Kidney (tissue), 13 donors: ENCODE measurements at regions not wholly inside any gene's neighbourhood (a gene's known extent, or its start where the extent isn't known, plus 50 kb on each side); places are given as distances from the start of the nearest gene placed in this dataset.

Source experiments
- DNase-seq, 5 donors: peaks; one replicate each; pipeline ENCODE4 v3.0.0-alpha.2; 2013 to 2020
- FAIRE-seq: peaks from 2 replicates; lab custom pipeline; 2012; peaks lifted over from hg19 to GRCh38; lab: Jason Lieb, UNC
- H3K27ac ChIP-seq, 2 donors: one replicate each; pipeline ENCODE4 v1.7.0; 2013; ENCODE audit warnings: low read depth in 2 of 2, low read length in 2 of 2, inconsistent platforms in 1 of 2
- H3K27me3 ChIP-seq: one replicate; pipeline ENCODE4 v1.7.1; 2013; ENCODE audit warnings: low read length, inconsistent platforms; ENCODE audit not compliant: control insufficient read depth, insufficient read depth
- H3K36me3 ChIP-seq, 3 donors: one replicate each; pipeline versions ENCODE4 v1.7.0 to v1.7.1; 2013; ENCODE audit warnings: low read length in 3 of 3, control low read depth in 1 of 3, inconsistent platforms in 1 of 3; ENCODE audit not compliant: insufficient read depth in 3 of 3, control insufficient read depth in 2 of 3
- H3K4me1 ChIP-seq, 3 donors: one replicate each; pipeline versions ENCODE4 v1.7.0 to v1.7.1; 2013; ENCODE audit warnings: low read length in 3 of 3, inconsistent platforms in 1 of 3, low read depth in 1 of 3; ENCODE audit not compliant: control insufficient read depth in 2 of 3, insufficient read depth in 2 of 3
- H3K4me3 ChIP-seq, 3 donors: one replicate each; pipeline versions ENCODE4 v1.7.0 to v1.8.1; 2013; ENCODE audit warnings: low read length in 3 of 3, control low read depth in 1 of 3, inconsistent platforms in 1 of 3
- H3K9ac ChIP-seq, 3 donors: one replicate each; pipeline versions ENCODE4 v1.7.0 to v1.7.1; 2013; ENCODE audit warnings: low read length in 3 of 3, control low read depth in 1 of 3, inconsistent platforms in 1 of 3
- H3K9me3 ChIP-seq, 3 donors: one replicate each; pipeline versions ENCODE4 v1.7.0 to v1.7.1; 2013; ENCODE audit warnings: low read length in 3 of 3, control low read depth in 1 of 3, inconsistent platforms in 1 of 3; ENCODE audit not compliant: control insufficient read depth in 2 of 3, insufficient read depth in 1 of 3
- CTCF ChIP-seq: IDR thresholded peaks from 3 replicates; pipeline ENCODE4 v1.5.1; 2012; ENCODE audit warnings: mild to moderate bottlenecking, moderate library complexity, borderline replicate concordance; ENCODE audit not compliant: insufficient read depth; ENCODE audit errors: extremely low read depth
- intact Hi-C: fragments of 100-400 bp; cut with DNase I; formaldehyde crosslinking; loops from one replicate; pipeline ENCODE4 v1.11.1; 2022
- donor health status: control.
- donor health status: control.
- donor health status: control.
- donor health status: control.
- donor health status: control.
- donor health status: DM: yes; HTN: yes; CAD: no.
- donor health status: Normal renal cell carcinoma (clear cell type).

GRCh38 chr10:35770817-35771355 is 128.8 kb upstream of the FZD8 start:
- FAIRE-seq, result no peak
- no peaks in the 10 kb centered on the region for H3K27me3 ChIP-seq
- no peak for DNase-seq
- H3K36me3 ChIP-seq, result no peaks in the 10 kb centered on the region
- H3K4me3 ChIP-seq, result no peak overlapping the region
- H3K27ac ChIP-seq, result no peak overlapping the region
- H3K4me1 ChIP-seq, result peaks cover 0 to 23% (median 4%) of the 10 kb centered on the region in 3 donors
- TF ChIP-seq CTCF, result no peak
- H3K9me3 ChIP-seq, result no peaks in the 10 kb centered on the region
- no peak overlapping the region for H3K9ac ChIP-seq
- intact Hi-C loops, result no loop called here

DNA sequence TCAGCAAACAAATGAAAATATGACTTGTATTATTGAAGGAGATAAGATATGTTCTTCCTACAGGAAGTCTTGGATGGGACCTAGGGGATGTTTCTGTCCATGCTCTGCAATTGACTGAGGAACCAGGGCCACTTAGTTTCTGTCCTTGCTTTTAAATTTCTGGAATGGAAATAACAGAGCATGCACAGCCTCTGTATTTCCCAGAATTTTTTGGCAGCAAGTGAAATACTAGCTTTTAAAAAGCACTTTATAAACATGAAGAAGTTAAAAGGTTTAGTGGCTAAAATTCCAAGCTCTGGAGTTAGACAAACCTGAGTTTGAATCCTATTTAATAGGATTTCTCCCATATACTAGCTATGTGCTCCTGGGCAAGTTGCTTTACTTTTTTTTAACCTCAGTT is 127.7 kb upstream of the FZD8 start:
- H3K36me3 ChIP-seq, result no peaks in the 10 kb centered on the region
- DNase-seq, result no peak
- peaks cover 0 to 23% (median 4%) of the 10 kb centered on the region in 3 donors for H3K4me1 ChIP-seq
- no peaks in the 10 kb centered on the region for H3K27me3 ChIP-seq
- no peak for TF ChIP-seq CTCF
- H3K9me3 ChIP-seq, result no peaks in the 10 kb centered on the region
- intact Hi-C loops, result no loop called here
- H3K9ac ChIP-seq, result no peak overlapping the region
- H3K27ac ChIP-seq, result no peak overlapping the region
- H3K4me3 ChIP-seq, result no peak overlapping the region
- no peak for FAIRE-seq

GRCh38 chr10:35768731-35769130 is 126.6 kb upstream of the FZD8 start:
- Histone ChIP-seq H3K36me3 (no peaks in the 10 kb centered on the region), H3K4me1 (peaks cover 0 to 23% (median 4%) of the 10 kb centered on the region in 3 donors), H3K4me3 (no peak overlapping the region), H3K9me3 (no peaks in the 10 kb centered on the region), H3K27ac (no peak overlapping the region), H3K27me3 (no peaks in the 10 kb centered on the region), H3K9ac (no peak overlapping the region)
- DNase-seq, result no peak
- no peak for FAIRE-seq
- intact Hi-C loops, result no loop called here
- no peak for TF ChIP-seq CTCF

DNA sequence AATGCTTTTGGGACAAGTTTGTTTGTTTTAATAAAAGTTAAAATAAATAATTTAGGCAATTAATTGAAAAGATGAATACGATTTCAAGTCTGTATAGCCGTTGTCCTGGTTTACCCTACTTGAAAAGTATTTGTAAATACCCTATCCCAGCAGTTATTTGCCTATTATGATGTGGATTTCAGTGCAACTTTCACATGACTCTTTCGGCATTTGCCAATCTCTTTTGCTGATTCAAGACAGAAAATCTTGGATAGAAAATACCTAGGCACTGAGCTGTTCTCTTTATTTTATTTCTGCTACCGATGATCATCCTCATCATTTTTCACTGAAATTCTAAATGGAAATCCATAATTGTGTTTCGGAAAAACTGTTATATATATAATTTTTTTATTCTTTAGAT is 125.9 kb upstream of the FZD8 start:
- FAIRE-seq (no peak), DNase-seq (no peak)
- Histone ChIP-seq H3K36me3 (no peaks in the 10 kb centered on the region), H3K27me3 (no peaks in the 10 kb centered on the region), H3K9me3 (no peaks in the 10 kb centered on the region), H3K9ac (no peak overlapping the region), H3K4me3 (no peak overlapping the region), H3K4me1 (peaks cover 0 to 23% (median 4%) of the 10 kb centered on the region in 3 donors), H3K27ac (no peak overlapping the region)
- intact Hi-C loops, result no loop called here
- no peak for TF ChIP-seq CTCF
